H1 (cell line): ENCODE measurements at regions not wholly inside any gene's neighbourhood (a gene's known extent, or its start where the extent isn't known, plus 50 kb on each side); places are given as distances from the start of the nearest gene placed in this dataset.

Experiments used
- EZH2 ChIP-seq: fragments of 200-600 bp; sonication (generic); IDR thresholded peaks from 2 replicates; pipeline ENCODE4 v1.7.1; 2012; ENCODE audit warnings: low read depth, mild to moderate bottlenecking, moderate library complexity, low read length, inconsistent platforms; ENCODE audit not compliant: severe bottlenecking
- GABPA ChIP-seq: IDR thresholded peaks from 2 replicates; pipeline ENCODE4 v1.6.1; 2011; ENCODE audit warnings: mild to moderate bottlenecking, low read length, moderate library complexity, borderline replicate concordance; ENCODE audit not compliant: insufficient read depth
- RAD21 ChIP-seq, 2 experiments: IDR thresholded peaks in 1 of 2; conservative IDR thresholded peaks in 1 of 2; 2 replicates each; pipeline ENCODE4 v1.6.1; 2011; ENCODE audit warnings: low read depth in 2 of 2, low read length in 2 of 2, improper control_type of control experiment in 1 of 2, inconsistent platforms in 1 of 2, mild to moderate bottlenecking in 1 of 2, moderate library complexity in 1 of 2
- RXRA ChIP-seq: IDR thresholded peaks from 2 replicates; pipeline ENCODE4 v1.6.1; 2011; ENCODE audit warnings: low read depth, mild to moderate bottlenecking, low read length, moderate library complexity; ENCODE audit not compliant: insufficient read depth
- TAF1 ChIP-seq: IDR thresholded peaks from 2 replicates; pipeline ENCODE4 v1.6.1; 2011; ENCODE audit warnings: mild to moderate bottlenecking, low read depth, low read length
- TF ChIP-seq, protein P1 (sequence below), 3 experiments: IDR thresholded peaks; 1 replicate in 2 of 3; 2 replicates in 1 of 3; pipeline versions ENCODE4 v1.5.1 to v1.6.1; 2011; ENCODE audit warnings: low read length in 3 of 3, mild to moderate bottlenecking in 3 of 3, inconsistent platforms in 2 of 3, low read depth in 1 of 3, moderate library complexity in 1 of 3; ENCODE audit not compliant: insufficient read depth in 1 of 3; ENCODE audit errors: control extremely low read depth in 1 of 3
- TF ChIP-seq, protein P2 (sequence below): IDR thresholded peaks from 2 replicates; pipeline ENCODE4 v1.6.1; 2011; ENCODE audit warnings: low read depth, mild to moderate bottlenecking, low read length; ENCODE audit not compliant: insufficient read depth
- TF ChIP-seq, protein P3 (sequence below): IDR thresholded peaks from 2 replicates; pipeline ENCODE4 v1.6.1; 2011; ENCODE audit warnings: low read length, improper control_type of control experiment

DNA sequence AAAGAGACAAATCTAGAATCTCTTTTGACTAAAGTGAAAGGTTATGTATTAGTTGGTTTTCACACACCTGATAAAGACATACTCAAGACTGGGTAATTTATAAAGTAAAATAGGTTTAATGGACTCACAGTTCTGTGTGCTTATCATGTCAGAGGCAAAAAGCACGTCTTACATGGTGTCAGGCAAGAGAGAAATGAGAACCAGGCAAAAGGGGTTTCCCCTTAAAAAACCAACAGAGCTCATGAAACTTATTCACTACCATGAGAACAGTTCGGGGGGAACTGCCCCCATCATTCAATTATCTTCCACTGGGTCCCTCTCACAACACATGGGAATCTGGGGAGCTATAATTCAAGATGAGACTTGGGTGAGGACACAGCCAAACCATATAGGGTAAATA is 486.8 kb downstream of the DACH1 start:
- TF ChIP-seq, protein P1, sequence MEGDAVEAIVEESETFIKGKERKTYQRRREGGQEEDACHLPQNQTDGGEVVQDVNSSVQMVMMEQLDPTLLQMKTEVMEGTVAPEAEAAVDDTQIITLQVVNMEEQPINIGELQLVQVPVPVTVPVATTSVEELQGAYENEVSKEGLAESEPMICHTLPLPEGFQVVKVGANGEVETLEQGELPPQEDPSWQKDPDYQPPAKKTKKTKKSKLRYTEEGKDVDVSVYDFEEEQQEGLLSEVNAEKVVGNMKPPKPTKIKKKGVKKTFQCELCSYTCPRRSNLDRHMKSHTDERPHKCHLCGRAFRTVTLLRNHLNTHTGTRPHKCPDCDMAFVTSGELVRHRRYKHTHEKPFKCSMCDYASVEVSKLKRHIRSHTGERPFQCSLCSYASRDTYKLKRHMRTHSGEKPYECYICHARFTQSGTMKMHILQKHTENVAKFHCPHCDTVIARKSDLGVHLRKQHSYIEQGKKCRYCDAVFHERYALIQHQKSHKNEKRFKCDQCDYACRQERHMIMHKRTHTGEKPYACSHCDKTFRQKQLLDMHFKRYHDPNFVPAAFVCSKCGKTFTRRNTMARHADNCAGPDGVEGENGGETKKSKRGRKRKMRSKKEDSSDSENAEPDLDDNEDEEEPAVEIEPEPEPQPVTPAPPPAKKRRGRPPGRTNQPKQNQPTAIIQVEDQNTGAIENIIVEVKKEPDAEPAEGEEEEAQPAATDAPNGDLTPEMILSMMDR (IDR thresholded peaks at IDR 0.05; ENCODE audit: control extremely low read depth in 1 of 3, insufficient read depth in 1 of 3, low read depth in 1 of 3, low read length in 3 of 3): no peak
- TF ChIP-seq GABPA: no peak
- no peak for TF ChIP-seq RXRA
- TF ChIP-seq, protein P2, sequence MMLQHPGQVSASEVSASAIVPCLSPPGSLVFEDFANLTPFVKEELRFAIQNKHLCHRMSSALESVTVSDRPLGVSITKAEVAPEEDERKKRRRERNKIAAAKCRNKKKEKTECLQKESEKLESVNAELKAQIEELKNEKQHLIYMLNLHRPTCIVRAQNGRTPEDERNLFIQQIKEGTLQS: no peak
- TF ChIP-seq TAF1: no peak
- TF ChIP-seq, protein P3, sequence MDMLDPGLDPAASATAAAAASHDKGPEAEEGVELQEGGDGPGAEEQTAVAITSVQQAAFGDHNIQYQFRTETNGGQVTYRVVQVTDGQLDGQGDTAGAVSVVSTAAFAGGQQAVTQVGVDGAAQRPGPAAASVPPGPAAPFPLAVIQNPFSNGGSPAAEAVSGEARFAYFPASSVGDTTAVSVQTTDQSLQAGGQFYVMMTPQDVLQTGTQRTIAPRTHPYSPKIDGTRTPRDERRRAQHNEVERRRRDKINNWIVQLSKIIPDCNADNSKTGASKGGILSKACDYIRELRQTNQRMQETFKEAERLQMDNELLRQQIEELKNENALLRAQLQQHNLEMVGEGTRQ: no peak
- no peak for TF ChIP-seq RAD21 (IDR thresholded peaks at IDR 0.05 in 1 of 2, conservative IDR thresholded peaks at IDR 0.05 in 1 of 2; ENCODE audit: low read depth in 2 of 2, low read length in 2 of 2)
- TF ChIP-seq EZH2: no peak
